T-helper 1 cell treated with Interleukin-12 subunit alpha and Interleukin-12 subunit beta and Interleukin-4 antibody, amounts not matched to agents 30 ng/mL and 1 ng/mL, for 36 hours (primary cell): ENCODE measurements at regions not wholly inside any gene's neighbourhood (a gene's known extent, or its start where the extent isn't known, plus 50 kb on each side); places are given as distances from the start of the nearest gene placed in this dataset.
"Not testable (repeated sequence)": the region's sequence is repeated elsewhere in the genome, so short reads cannot be mapped to it uniquely, and the experiment has no call there.

Source experiments
- intact Hi-C: fragments of 100-400 bp; cut with micrococcal nuclease; formaldehyde crosslinking; loops from one replicate; pipeline ENCODE4 v1.15.1; 2024

DNA sequence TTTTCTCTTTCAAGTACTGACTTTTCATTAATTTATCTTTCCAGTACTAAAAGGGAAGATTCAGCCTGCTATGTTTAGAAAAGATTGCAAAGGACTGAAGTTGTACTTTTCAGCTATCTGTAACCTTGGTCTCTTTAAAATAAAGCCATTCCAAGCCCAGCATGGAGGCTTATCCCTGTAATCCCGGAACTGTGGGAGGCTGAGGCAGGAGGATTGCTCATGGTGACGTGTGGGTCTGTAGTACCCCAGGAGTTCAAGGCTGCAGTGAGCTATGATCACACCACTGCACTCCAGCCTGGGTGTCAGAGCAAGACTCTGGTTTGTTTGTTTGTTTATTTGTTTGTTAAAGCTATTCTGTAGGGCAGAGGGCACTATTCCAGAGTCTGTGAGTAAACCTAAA, 50.6 kb upstream of the TMEM170B start:
- intact Hi-C loops: no loop called here

GRCh38 chr6:11486486-11486885, 51.1 kb upstream of the TMEM170B start:
- intact Hi-C loops: no loop called here

DNA sequence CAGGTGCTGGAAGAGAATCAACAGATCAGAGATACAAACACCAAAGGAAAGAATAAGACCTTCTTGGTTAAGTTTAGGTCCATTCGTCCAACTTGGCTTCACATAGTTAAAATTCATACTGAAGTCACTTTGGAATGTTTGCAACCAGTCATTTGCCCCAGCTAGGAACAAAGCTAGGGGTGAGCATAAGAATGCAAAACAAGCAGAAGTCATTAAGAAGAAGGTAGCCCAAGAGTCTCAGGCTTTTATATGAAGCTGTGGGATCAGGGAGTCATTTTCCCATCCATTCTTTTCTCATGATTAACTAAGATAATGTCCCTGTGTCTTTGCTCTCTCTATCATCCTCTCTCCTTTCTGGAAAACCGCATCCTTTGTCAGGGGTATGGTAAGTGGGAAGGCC, 51.5 kb upstream of the TMEM170B start:
- intact Hi-C loops: no loop called here

GRCh38 chr6:11485271-11485670, 52.3 kb upstream of the TMEM170B start:
- intact Hi-C loops: no loop called here

- intact Hi-C loops: no loop called here
These were observed 53.1 kb upstream of the TMEM170B start for GRCh38 chr6:11484441-11484840.

- intact Hi-C loops: no loop called here
These were observed 54.9 kb upstream of the TMEM170B start for GRCh38 chr6:11482616-11483015.

- intact Hi-C loops: no loop called here
These were observed 57.0 kb upstream of the TMEM170B start for GRCh38 chr6:11480541-11480940.

- intact Hi-C loops: no loop called here
These were observed 58.3 kb upstream of the TMEM170B start for GRCh38 chr6:11479296-11479695.

- intact Hi-C loops: no loop called here
These were observed 59.0 kb upstream of the TMEM170B start for GRCh38 chr6:11478586-11478985.

GRCh38 chr6:11475016-11475415, 62.5 kb upstream of the TMEM170B start:
- intact Hi-C loops: no loop called here

- intact Hi-C loops: no loop called here
These were observed 64.4 kb upstream of the TMEM170B start for GRCh38 chr6:11473008-11473740.

- intact Hi-C loops: no loop called here
These were observed 66.3 kb upstream of the TMEM170B start for GRCh38 chr6:11471261-11471660.

GRCh38 chr6:11469684-11470083, 67.9 kb upstream of the TMEM170B start:
- intact Hi-C loops: no loop called here

DNA sequence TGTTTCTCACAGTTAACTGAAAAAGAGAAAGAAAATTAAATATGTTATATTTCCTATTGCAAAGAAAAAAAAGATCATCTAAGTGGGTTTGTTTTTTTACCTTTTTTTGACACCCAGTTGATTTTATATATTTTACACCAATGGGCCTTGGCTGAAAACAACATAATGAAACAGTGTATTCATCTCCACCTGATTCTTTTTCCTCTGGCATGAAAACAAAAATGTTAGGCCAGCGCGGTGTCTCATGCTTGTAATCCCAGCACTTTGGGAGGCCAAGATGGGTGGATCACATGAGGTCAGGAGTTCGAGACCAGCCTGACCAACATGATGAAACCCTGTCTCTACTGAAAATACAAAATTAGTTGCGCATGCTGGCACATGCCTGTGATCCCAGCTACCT, 69.3 kb upstream of the TMEM170B start:
- intact Hi-C loops: not testable (repeated sequence)

DNA sequence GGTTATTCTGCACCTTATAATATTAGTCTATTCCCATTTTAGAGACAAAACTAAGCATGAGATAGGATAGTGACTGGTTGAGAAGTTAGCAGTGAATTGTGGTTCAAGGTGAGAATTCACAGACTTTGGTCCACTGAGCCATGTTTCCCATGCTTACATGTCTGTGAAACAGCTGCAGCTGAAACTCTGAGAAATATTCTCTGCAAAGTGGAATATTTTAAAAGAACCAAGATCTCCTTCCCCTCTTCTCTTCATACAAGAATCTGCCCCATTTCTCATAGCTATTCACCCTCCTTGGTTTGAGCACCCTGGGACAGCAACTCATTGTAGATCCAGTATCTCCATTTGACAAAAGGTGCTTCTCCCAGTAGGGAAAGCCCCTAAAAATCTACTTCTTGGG, 70.2 kb upstream of the TMEM170B start:
- intact Hi-C loops: no loop called here

GRCh38 chr6:11463398-11463780, 74.2 kb upstream of the TMEM170B start:
- intact Hi-C loops: no loop called here

DNA sequence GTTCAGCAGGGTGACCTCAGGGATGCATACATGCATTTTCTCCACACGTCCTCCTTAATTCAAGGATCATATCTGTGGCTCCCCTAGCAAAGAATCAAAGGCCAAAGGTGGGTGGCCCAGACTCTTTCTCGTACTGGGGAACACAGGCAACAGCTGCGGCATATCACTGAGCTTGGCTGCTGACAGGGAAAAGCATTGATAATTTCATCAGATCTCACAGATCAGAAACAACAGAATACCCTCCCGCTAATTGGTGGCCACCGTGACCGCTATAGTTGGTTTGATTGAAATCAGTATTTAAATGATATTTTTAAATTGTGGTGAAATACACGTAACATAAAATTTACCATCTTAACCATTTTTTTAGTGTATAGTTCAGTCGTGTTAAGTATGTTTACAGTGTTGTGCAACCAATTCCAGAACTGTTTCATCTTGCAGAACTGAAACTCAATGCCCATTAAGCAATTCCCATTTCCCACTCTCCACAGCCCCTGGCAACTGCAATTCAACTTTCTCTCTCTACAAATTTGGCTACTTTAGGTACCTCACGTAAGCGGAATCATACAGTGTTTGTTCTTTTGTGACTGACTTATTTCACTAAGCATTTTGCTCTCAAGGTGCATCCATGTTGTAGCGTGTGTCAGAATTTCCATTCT, 74.7 kb upstream of the TMEM170B start:
- intact Hi-C loops: no loop called here

DNA sequence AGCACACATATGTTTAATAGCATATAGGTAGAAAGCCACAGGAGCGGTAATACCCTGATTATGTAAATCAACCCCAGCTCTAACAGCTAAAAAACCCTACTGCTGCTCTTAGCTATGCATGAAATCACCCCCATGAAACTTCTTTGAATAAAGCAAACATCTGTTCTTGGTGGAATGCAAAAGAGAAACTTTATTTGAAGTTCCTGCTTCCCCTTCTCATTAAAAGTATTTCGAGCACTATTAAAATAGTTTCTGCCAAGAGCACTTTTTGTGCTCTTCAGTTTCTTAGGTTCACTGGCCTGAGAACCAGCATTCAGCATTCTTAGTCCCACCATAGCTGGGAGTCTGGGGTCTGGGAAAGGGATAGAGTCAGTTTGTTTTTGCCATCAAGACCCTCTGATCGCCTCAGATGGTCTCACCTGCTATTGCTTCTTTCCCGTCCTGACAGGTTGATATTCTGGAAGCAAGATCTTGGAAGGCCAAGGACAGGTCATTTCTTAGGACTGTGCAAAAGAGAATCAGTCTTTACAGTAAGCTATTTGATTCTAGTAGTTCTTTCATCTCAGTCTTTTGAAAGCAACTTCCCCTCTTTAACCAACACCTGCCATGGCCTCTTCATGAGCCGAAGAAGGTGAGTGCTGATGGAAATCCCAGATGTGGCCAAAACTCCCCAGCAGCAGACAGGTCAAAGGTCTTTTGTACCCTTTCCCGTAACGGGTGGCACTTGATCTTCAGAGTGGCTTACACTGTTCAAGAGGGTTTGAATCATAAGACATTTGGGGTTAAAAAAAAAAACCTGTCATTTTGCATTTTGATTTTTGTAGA, 76.5 kb upstream of the TMEM170B start:
- intact Hi-C loops: loop anchor here (1.0 to 2.0 kb wide), 5 partner anchors 45 to 317 kb away; no protein-coding TSS in a partner anchor

- intact Hi-C loops: loop anchor here (1.0 to 2.0 kb wide), 5 partner anchors 44 to 316 kb away; no protein-coding TSS in a partner anchor
These were observed 77.4 kb upstream of the TMEM170B start for GRCh38 chr6:11460001-11460668.

- intact Hi-C loops: no loop called here
These were observed 78.4 kb upstream of the TMEM170B start for GRCh38 chr6:11459079-11459610.

DNA sequence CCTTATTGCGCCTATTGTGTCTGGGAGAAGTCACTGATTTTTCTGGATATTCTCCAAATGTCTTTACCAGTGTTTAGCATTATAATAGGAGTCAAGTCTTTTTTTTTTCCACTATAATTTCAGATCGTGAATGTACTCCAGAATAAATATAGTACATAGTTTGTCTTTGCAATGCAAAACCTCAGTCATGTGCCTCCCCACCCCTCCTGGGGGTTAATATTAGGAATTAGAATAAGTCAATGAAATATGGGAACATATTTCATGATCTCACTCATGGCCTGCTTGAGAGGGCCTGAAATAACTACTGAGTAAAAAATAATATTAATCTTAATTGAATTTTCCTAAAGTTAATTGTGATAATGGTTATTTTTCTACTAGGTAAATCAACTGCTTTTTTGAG, 79.0 kb upstream of the TMEM170B start:
- intact Hi-C loops: no loop called here
